ENCODE measurements at regions not wholly inside any gene's neighbourhood (a gene's known extent, or its start where the extent isn't known, plus 50 kb on each side); places are given as distances from the start of the nearest gene placed in this dataset.

GRCh38 chr20:57985278-57985677, 243.2 kb downstream of the ANKRD60 start:
- dilution Hi-C loops (cut with HindIII; ENCODE audit: low sequenced_read_pairs, unreplicated experiment) (no loop called here), in situ Hi-C loops (cut with MboI; ENCODE audit: low sequenced_read_pairs) (no loop called here), intact Hi-C loops (cut with micrococcal nuclease) (no loop called here)
- no peak overlapping the region for H2BK5ac ChIP-seq (ENCODE audit: low read depth, low read length, poor library complexity, severe bottlenecking)
- TF ChIP-seq NFE2L2 (IDR thresholded peaks at IDR 0.05; ENCODE audit: low read depth, low read length) (no peak), BHLHE40 (IDR thresholded peaks at IDR 0.05; ENCODE audit: low read depth, low read length) (no peak), CHD1 (IDR thresholded peaks at IDR 0.05; ENCODE audit: low read depth, low read length) (no peak), RAD21 (IDR thresholded peaks at IDR 0.05; ENCODE audit: low read length) (no peak), POLR2A (IDR thresholded peaks at IDR 0.05; ENCODE audit: low read depth, low read length) (no peak), RFX5 (IDR thresholded peaks at IDR 0.05; ENCODE audit: low read depth, low read length) (no peak), MAZ (IDR thresholded peaks at IDR 0.05; ENCODE audit: borderline replicate concordance, low read depth, low read length) (no peak), MAFK (IDR thresholded peaks at IDR 0.05; ENCODE audit: low read depth, low read length) (no peak)
- ATAC-seq (ENCODE audit: low read depth) (no peak), DNase-seq (no peak)
- H2BK15ac ChIP-seq (ENCODE audit: low read depth, low read length): no peak overlapping the region
- no peaks in the 10 kb centered on the region for H3K4me1 ChIP-seq (ENCODE audit: control insufficient read depth, insufficient read depth, low read length)
- H3K14ac ChIP-seq (replicated peaks; ENCODE audit: low read depth, low read length): no peak overlapping the region
- no peak overlapping the region for H3K4me2 ChIP-seq (ENCODE audit: low read depth, low read length)
- H3K9me1 ChIP-seq (ENCODE audit: insufficient read depth, low read length): no peaks in the 10 kb centered on the region
- H4K20me1 ChIP-seq (ENCODE audit: insufficient read depth, low read length): no peaks in the 10 kb centered on the region
- H3K9ac ChIP-seq (ENCODE audit: low read depth, low read length): no peak overlapping the region
- no peak overlapping the region for H2BK20ac ChIP-seq (ENCODE audit: low read depth, low read length)
- ChIA-PET POLR2A (ENCODE audit: unreplicated experiment) (no interaction called here), CTCF (no interaction called here)
- WGBS, 2 experiments (ENCODE audit: extremely low coverage in 2 of 2, insufficient read length in 1 of 2): no CpG with 5 or more reads among the region's 5 CpGs
- no peak overlapping the region for H2AFZ ChIP-seq (replicated peaks; ENCODE audit: low read length, poor library complexity)
- no peaks in the 10 kb centered on the region for H3K79me1 ChIP-seq (ENCODE audit: low read depth in 1 of 2, low read length in 2 of 2)
- H3K9me3 ChIP-seq (ENCODE audit: control insufficient read depth, insufficient read depth, low read length): no peaks in the 10 kb centered on the region
- no peak overlapping the region for H2BK120ac ChIP-seq (ENCODE audit: low read depth, low read length)
- no peak overlapping the region for H3K4ac ChIP-seq (ENCODE audit: low read depth, low read length)
- H2AK9ac ChIP-seq (replicated peaks; ENCODE audit: low read depth, low read length, poor library complexity): no peak overlapping the region
- H2AK5ac ChIP-seq (ENCODE audit: low read depth, low read length): no peak overlapping the region
- H4K91ac ChIP-seq (ENCODE audit: insufficient read depth, low read depth, low read length): no peak overlapping the region
- no peak overlapping the region for H3K23ac ChIP-seq (ENCODE audit: low read depth, low read length)
- no TSS peak for BruUV-seq (replicated peaks)
- H4K5ac ChIP-seq (ENCODE audit: low read depth, low read length): no peak overlapping the region
- peaks cover 2% of the 10 kb centered on the region; the same call in 1 of the 2 replicates for H3K27me3 ChIP-seq (ENCODE audit: control insufficient read depth, insufficient read depth, low read length)
- H3K18ac ChIP-seq (ENCODE audit: low read depth, low read length): no peak overlapping the region
- H3K56ac ChIP-seq (ENCODE audit: extremely low read depth, insufficient read depth, low read length): no peak overlapping the region
- H4K8ac ChIP-seq (ENCODE audit: low read depth in 2 of 2, low read length in 2 of 2): no peak overlapping the region
- H3K4me3 ChIP-seq (ENCODE audit: insufficient read depth, low read depth, low read length): no peak overlapping the region
- no peak overlapping the region for H3K27ac ChIP-seq (ENCODE audit: insufficient read depth, low read length)
- no peaks in the 10 kb centered on the region for H3K36me3 ChIP-seq (ENCODE audit: control insufficient read depth, insufficient read depth, low read length)

All from IMR-90 (cell line).